ENCODE measurements at regions not wholly inside any gene's neighbourhood (a gene's known extent, or its start where the extent isn't known, plus 50 kb on each side); places are given as distances from the start of the nearest gene placed in this dataset.

DNA sequence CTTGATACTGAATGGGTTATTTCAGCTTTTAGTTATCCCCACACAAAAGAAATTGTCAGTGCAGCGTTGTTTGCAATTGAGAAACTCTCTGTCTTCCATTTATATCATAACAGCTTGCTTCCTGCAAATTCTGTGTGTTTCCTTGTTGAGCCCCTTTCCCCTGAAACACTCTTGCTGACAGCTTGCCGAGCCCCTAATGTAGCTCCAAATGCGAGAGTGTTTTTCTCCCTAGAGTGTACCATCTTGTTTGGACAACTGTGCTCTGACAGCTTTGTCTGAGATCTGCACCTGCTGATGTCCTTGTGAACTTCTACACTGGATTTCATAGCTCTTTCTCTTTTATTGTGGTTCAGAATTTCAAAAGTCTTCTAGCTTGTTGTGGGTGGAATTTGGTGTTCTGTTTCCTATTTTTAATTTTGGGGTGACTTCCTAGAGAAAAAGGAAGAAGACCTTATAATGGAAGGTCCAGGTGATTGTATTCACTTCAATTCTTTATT lies 343.5 kb downstream of the PDCD6IP start:
- no peak for DNase-seq
- H3K27me3 Mint-ChIP-seq (ENCODE audit: unreplicated experiment): peaks cover 13% of the 10 kb centered on the region
- intact Hi-C loops (cut with micrococcal nuclease; ENCODE audit: unreplicated experiment): no loop called here
- H3K4me3 Mint-ChIP-seq (ENCODE audit: low read depth, unreplicated experiment): no peak overlapping the region
- CTCF ChIA-PET: no interaction called here
- TF ChIP-seq, protein P1, sequence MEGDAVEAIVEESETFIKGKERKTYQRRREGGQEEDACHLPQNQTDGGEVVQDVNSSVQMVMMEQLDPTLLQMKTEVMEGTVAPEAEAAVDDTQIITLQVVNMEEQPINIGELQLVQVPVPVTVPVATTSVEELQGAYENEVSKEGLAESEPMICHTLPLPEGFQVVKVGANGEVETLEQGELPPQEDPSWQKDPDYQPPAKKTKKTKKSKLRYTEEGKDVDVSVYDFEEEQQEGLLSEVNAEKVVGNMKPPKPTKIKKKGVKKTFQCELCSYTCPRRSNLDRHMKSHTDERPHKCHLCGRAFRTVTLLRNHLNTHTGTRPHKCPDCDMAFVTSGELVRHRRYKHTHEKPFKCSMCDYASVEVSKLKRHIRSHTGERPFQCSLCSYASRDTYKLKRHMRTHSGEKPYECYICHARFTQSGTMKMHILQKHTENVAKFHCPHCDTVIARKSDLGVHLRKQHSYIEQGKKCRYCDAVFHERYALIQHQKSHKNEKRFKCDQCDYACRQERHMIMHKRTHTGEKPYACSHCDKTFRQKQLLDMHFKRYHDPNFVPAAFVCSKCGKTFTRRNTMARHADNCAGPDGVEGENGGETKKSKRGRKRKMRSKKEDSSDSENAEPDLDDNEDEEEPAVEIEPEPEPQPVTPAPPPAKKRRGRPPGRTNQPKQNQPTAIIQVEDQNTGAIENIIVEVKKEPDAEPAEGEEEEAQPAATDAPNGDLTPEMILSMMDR (IDR thresholded peaks at IDR 0.05; ENCODE audit: unreplicated experiment): no peak
- H3K4me1 Mint-ChIP-seq (ENCODE audit: low read depth, unreplicated experiment): peaks cover 9% of the 10 kb centered on the region
- no peaks in the 10 kb centered on the region for H3K36me3 Mint-ChIP-seq (ENCODE audit: insufficient read depth, unreplicated experiment)
- peaks cover 3% of the 10 kb centered on the region for H3K9me3 Mint-ChIP-seq (ENCODE audit: low read depth, unreplicated experiment)
- no peak overlapping the region for H3K27ac Mint-ChIP-seq (ENCODE audit: unreplicated experiment)
- no TSS peak for BruUV-seq (replicated peaks)

DNA sequence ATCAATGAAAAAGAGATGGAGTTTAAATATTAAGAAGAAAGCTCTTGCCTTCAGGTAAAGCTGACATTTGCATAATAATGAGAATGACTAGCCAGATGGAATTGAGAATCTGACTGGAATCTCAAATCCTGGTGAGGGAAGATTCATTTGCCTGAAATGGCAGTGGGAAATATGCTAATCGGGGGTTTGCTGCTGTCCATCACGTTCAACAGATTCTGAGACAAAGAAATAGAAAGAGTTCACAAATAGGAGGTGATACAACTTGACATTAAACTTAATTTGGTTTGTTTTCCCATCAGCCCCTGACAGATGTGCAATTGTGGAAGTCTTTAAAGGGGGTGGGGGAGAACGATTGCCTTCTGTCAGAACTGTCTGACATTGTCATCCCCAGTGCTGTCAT lies 347.4 kb downstream of the PDCD6IP start:
- intact Hi-C loops (cut with micrococcal nuclease; ENCODE audit: unreplicated experiment): no loop called here
- no TSS peak for BruUV-seq (replicated peaks)
- Mint-ChIP-seq H3K36me3 (ENCODE audit: insufficient read depth, unreplicated experiment) (no peaks in the 10 kb centered on the region), H3K27ac (ENCODE audit: unreplicated experiment) (no peak overlapping the region), H3K27me3 (ENCODE audit: unreplicated experiment) (peaks cover 13% of the 10 kb centered on the region), H3K4me3 (ENCODE audit: low read depth, unreplicated experiment) (no peak overlapping the region), H3K9me3 (ENCODE audit: low read depth, unreplicated experiment) (peaks cover 3% of the 10 kb centered on the region), H3K4me1 (ENCODE audit: low read depth, unreplicated experiment) (peaks cover 9% of the 10 kb centered on the region)
- no peak for DNase-seq
- TF ChIP-seq, protein P1 (IDR thresholded peaks at IDR 0.05; ENCODE audit: unreplicated experiment): no peak
- CTCF ChIA-PET: no interaction called here

DNA sequence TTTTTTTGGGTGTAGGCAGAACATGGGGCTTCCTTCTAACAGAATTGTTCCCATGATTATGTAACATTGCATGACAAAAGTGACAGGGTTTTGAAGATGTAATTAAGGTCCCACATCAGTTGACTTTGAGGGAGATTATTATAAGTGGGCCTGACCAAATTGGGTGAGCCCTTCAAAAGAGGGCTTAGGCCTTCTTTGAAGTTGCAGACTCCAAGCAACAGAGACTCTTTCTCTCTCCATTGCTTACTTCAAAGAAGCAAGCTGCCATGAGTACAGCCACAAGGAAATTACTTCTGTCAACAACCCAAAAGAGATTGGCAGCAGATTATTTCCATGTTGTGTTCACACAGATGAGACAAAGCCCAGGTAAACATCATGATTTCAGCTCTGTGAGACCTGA lies 348.2 kb downstream of the PDCD6IP start:
- intact Hi-C loops (cut with micrococcal nuclease; ENCODE audit: unreplicated experiment): no loop called here
- Mint-ChIP-seq H3K27me3 (ENCODE audit: unreplicated experiment) (peaks cover 21% of the 10 kb centered on the region), H3K27ac (ENCODE audit: unreplicated experiment) (no peak overlapping the region), H3K4me3 (ENCODE audit: low read depth, unreplicated experiment) (no peak overlapping the region), H3K4me1 (ENCODE audit: low read depth, unreplicated experiment) (peaks cover 9% of the 10 kb centered on the region), H3K36me3 (ENCODE audit: insufficient read depth, unreplicated experiment) (no peaks in the 10 kb centered on the region), H3K9me3 (ENCODE audit: low read depth, unreplicated experiment) (peaks cover 3% of the 10 kb centered on the region)
- TF ChIP-seq, protein P1 (IDR thresholded peaks at IDR 0.05; ENCODE audit: unreplicated experiment): no peak
- CTCF ChIA-PET: no interaction called here
- BruUV-seq (replicated peaks): no TSS peak
- no peak for DNase-seq

DNA sequence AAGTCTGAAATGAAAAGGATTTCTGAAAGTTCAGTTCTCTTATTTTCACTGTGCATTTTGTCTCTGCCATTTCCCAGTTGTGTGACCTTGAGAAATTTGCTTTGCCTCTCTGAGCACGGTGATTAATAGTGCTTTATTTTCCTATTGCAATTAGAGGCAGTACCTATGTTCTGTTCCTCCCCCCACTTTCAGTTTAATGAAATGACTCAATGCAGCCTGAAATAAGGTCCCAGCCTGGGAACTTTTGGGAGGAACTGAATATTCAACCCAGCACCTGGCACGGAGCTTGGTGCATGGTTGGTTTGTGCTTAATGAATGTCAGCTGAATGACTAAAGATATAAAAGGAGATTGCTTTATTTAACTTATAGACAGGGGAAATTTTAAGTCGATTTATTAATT lies 352.6 kb downstream of the PDCD6IP start:
- Mint-ChIP-seq H3K9me3 (ENCODE audit: low read depth, unreplicated experiment) (no peaks in the 10 kb centered on the region), H3K36me3 (ENCODE audit: insufficient read depth, unreplicated experiment) (no peaks in the 10 kb centered on the region), H3K27ac (ENCODE audit: unreplicated experiment) (no peak overlapping the region), H3K4me3 (ENCODE audit: low read depth, unreplicated experiment) (no peak overlapping the region), H3K4me1 (ENCODE audit: low read depth, unreplicated experiment) (no peaks in the 10 kb centered on the region), H3K27me3 (ENCODE audit: unreplicated experiment) (peaks cover 14% of the 10 kb centered on the region)
- no TSS peak for BruUV-seq (replicated peaks)
- intact Hi-C loops (cut with micrococcal nuclease; ENCODE audit: unreplicated experiment): no loop called here
- CTCF ChIA-PET: no interaction called here
- TF ChIP-seq, protein P1 (IDR thresholded peaks at IDR 0.05; ENCODE audit: unreplicated experiment): no peak
- DNase-seq: no peak

Measured in Calu3 (cell line).